HCT116 (cell line): ENCODE measurements at regions not wholly inside any gene's neighbourhood (a gene's known extent, or its start where the extent isn't known, plus 50 kb on each side); places are given as distances from the start of the nearest gene placed in this dataset.

Experiments used
- ATAC-seq: fragments of 200-7000 bp; cut with Tn5 transposase; 2 replicates; pipeline ENCODE4 v1.9.1; 2020; ENCODE audit warnings: mild to moderate bottlenecking, moderate library complexity
- BruUV-seq: library from RNA; stranded (reverse); fragments of 400-500 nt; replicated peaks from 2 replicates; lab custom pipeline; 2021; lab: Mats Ljungman, UMichigan
- CTCF ChIA-PET: fragments of 300-600 bp; sonication (Branson Sonifier 250); formaldehyde crosslinking; loops from one replicate; lab custom pipeline; 2021; ENCODE audit warnings: antibody characterized with exemption; lab: Charles Lee
- POLR2A ChIA-PET: fragments of 300-600, 350-600 bp; sonication (Branson Sonifier 250); formaldehyde crosslinking; loops from one replicate; lab custom pipeline; 2021; ENCODE audit warnings: antibody characterized with exemption; lab: Charles Lee
- RAD21 ChIA-PET, 2 experiments: fragments of 300-600 bp; sonication (Branson Sonifier 250); formaldehyde crosslinking; loops; one replicate each; lab custom pipeline; 2023; ENCODE audit warnings: low total read pairs in 2 of 2; ENCODE audit not compliant: uncharacterized antibody in 2 of 2, unreplicated experiment in 2 of 2, low non-redundant PET in 1 of 2; lab: Charles Lee
- DNase-seq: peaks from one replicate; pipeline ENCODE4 v3.0.0-alpha.2; 2010; ENCODE audit warnings: low read depth, low spot score
- H2AFZ ChIP-seq: fragments of 200-600 bp; shearing (Covaris generic), sonication (generic); 2 replicates; pipeline ENCODE4 v1.6.1; 2017; ENCODE audit warnings: low read depth, mixed run types, mixed read lengths, antibody characterized with exemption, low read length; ENCODE audit not compliant: poor library complexity, severe bottlenecking
- H3K27ac ChIP-seq: 2 replicates; pipeline ENCODE4 v1.5.1; 2012; ENCODE audit warnings: low read depth, low read length
- H3K27me3 ChIP-seq: fragments of 200-600 bp; sonication (generic); 2 replicates; pipeline ENCODE4 v1.6.1; 2016; ENCODE audit warnings: mixed run types, low read length, mixed read lengths; ENCODE audit not compliant: insufficient read depth
- H3K36me3 ChIP-seq, 2 experiments: fragments of 200-500 bp in 1 of 2; fragments of 200-600 bp in 1 of 2; sonication (Bioruptor generic) in 1 of 2; sonication (generic) in 1 of 2; 2 replicates each; pipeline versions ENCODE4 v1.5.1 to v1.6.1; 2014 to 2016; ENCODE audit warnings: low read length in 2 of 2, inconsistent platforms in 1 of 2, mixed read lengths in 1 of 2, mixed run types in 1 of 2; ENCODE audit not compliant: insufficient read depth in 2 of 2, control insufficient read depth in 1 of 2
- H3K4me1 ChIP-seq, 2 experiments: fragments of 200-600 bp in 1 of 2; sonication (generic) in 1 of 2; 2 replicates each; pipeline versions ENCODE4 v1.5.1 to v1.6.1; 2012 to 2017; ENCODE audit warnings: low read length in 2 of 2, inconsistent platforms in 1 of 2, mild to moderate bottlenecking in 1 of 2, mixed read lengths in 1 of 2, mixed run types in 1 of 2, moderate library complexity in 1 of 2; ENCODE audit not compliant: insufficient read depth in 2 of 2, control insufficient read depth in 1 of 2
- H3K4me2 ChIP-seq: fragments of 200-600 bp; sonication (generic); 2 replicates; pipeline ENCODE4 v1.6.1; 2017; ENCODE audit warnings: mixed run types, low read length, mixed read lengths
- H3K4me3 ChIP-seq, 2 experiments: fragments of 200-600 bp in 1 of 2; sonication (generic) in 1 of 2; replicated peaks in 1 of 2; 2 replicates each; pipeline ENCODE4 v1.5.1; 2011 to 2016; ENCODE audit warnings: low read length in 2 of 2, control low read depth in 1 of 2, low read depth in 1 of 2, mild to moderate bottlenecking in 1 of 2, mixed read lengths in 1 of 2, mixed run types in 1 of 2
- H3K79me2 ChIP-seq: fragments of 200-600 bp; sonication (generic); 2 replicates; pipeline ENCODE4 v1.6.1; 2017; ENCODE audit warnings: mild to moderate bottlenecking, mixed run types, low read length, moderate library complexity, mixed read lengths; ENCODE audit not compliant: insufficient read depth
- H3K9ac ChIP-seq: fragments of 200-600 bp; sonication (generic); 2 replicates; pipeline ENCODE4 v1.6.1; 2016; ENCODE audit warnings: low read length, mixed read lengths
- H3K9me2 ChIP-seq: fragments of 200-600 bp; sonication (generic), shearing (Covaris generic); 2 replicates; pipeline ENCODE4 v1.6.1; 2017; ENCODE audit warnings: mixed run types, mild to moderate bottlenecking, moderate library complexity; ENCODE audit not compliant: insufficient read depth
- H3K9me3 ChIP-seq, 2 experiments: fragments of 200-500 bp in 1 of 2; fragments of 200-600 bp in 1 of 2; sonication (Bioruptor generic) in 1 of 2; sonication (generic) in 1 of 2; 2 replicates each; pipeline ENCODE4 v1.6.1; 2014 to 2017; ENCODE audit warnings: low read length in 2 of 2, mixed read lengths in 2 of 2, inconsistent platforms in 1 of 2, low read depth in 1 of 2, mild to moderate bottlenecking in 1 of 2, mixed run types in 1 of 2, moderate library complexity in 1 of 2; ENCODE audit not compliant: control insufficient read depth in 1 of 2, insufficient read depth in 1 of 2
- H4K20me1 ChIP-seq: fragments of 200-600 bp; sonication (generic), shearing (Covaris generic); 2 replicates; pipeline ENCODE4 v1.6.1; 2017; ENCODE audit warnings: mixed run types, mild to moderate bottlenecking, moderate library complexity; ENCODE audit not compliant: insufficient read depth
- CBX3 ChIP-seq: IDR thresholded peaks from 2 replicates; pipeline ENCODE4 v1.6.1; 2012; ENCODE audit warnings: low read depth
- EZH2 ChIP-seq: fragments of 200-600 bp; sonication (generic); IDR thresholded peaks from 2 replicates; pipeline ENCODE4 v1.6.1; 2017; ENCODE audit warnings: antibody characterized with exemption, mixed run types
- JUND ChIP-seq: IDR thresholded peaks from 2 replicates; pipeline ENCODE4 v1.6.1; 2012
- MAX ChIP-seq: IDR thresholded peaks from 2 replicates; pipeline ENCODE4 v1.6.1; 2012
- POLR2A ChIP-seq: IDR thresholded peaks from 2 replicates; pipeline ENCODE4 v1.7.0; 2011; ENCODE audit warnings: borderline replicate concordance; ENCODE audit not compliant: insufficient read depth, insufficient read length; ENCODE audit errors: extremely low read depth
- POLR2AphosphoS5 ChIP-seq: IDR thresholded peaks from 2 replicates; pipeline ENCODE4 v1.6.1; 2011; ENCODE audit warnings: mild to moderate bottlenecking, low read depth, low read length, moderate library complexity
- RAD21 ChIP-seq: IDR thresholded peaks from 2 replicates; pipeline ENCODE4 v1.6.1; 2012; ENCODE audit warnings: low read depth, mild to moderate bottlenecking
- SIN3A ChIP-seq: IDR thresholded peaks from 2 replicates; pipeline ENCODE4 v1.6.1; 2012; ENCODE audit warnings: low read depth
- SRF ChIP-seq: IDR thresholded peaks from 2 replicates; pipeline ENCODE4 v1.6.1; 2012; ENCODE audit warnings: low read depth
- YY1 ChIP-seq: IDR thresholded peaks from 2 replicates; pipeline ENCODE4 v1.6.1; 2011; ENCODE audit warnings: low read length, low read depth, moderate library complexity, mild to moderate bottlenecking; ENCODE audit not compliant: insufficient replicate concordance; ENCODE audit errors: extremely low read depth
- ZBTB33 ChIP-seq: IDR thresholded peaks from 2 replicates; pipeline ENCODE4 v1.6.1; 2011; ENCODE audit warnings: mild to moderate bottlenecking, low read length, moderate library complexity; ENCODE audit not compliant: insufficient replicate concordance; ENCODE audit errors: extremely low read depth
- intact Hi-C: fragments of 100-400 bp; cut with micrococcal nuclease; formaldehyde crosslinking; loops from 2 replicates; pipeline ENCODE4 v1.10.0; 2022
- TF ChIP-seq, protein P1 (sequence below), 3 experiments: fragments of 200-600 bp in 1 of 3; sonication (generic) in 1 of 3; IDR thresholded peaks in 2 of 3; conservative IDR thresholded peaks in 1 of 3; 2 replicates each; pipeline ENCODE4 v1.5.1; 2012 to 2017; ENCODE audit warnings: low read depth in 2 of 3, low read length in 2 of 3, antibody characterized with exemption in 1 of 3, borderline replicate concordance in 1 of 3, control low read depth in 1 of 3, mild to moderate bottlenecking in 1 of 3, mixed read lengths in 1 of 3, mixed run types in 1 of 3, moderate library complexity in 1 of 3; ENCODE audit not compliant: insufficient read depth in 1 of 3

DNA sequence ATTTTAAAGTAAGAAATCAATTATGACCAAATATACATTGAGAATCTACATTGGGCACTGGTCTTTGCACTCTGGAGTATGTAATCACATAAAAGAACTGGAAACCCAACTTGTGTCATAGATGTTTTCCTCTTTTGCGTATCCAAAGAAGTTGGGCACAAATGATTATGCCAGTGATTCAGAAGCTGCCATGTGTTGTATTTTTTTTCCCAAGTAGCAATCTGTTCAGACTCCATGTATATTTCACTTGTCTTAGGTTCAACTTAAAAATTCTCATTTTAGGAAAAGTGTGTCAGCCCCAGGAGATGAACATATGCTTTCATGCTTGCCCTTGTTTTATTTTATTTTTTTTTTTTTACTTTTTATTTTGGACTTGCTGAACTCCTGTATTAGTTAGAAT is 441.5 kb downstream of the PDZRN4 start (continued):
- TF ChIP-seq ZBTB33, result no peak

- Histone ChIP-seq H3K27ac (no peak overlapping the region), H3K9me2 (no peaks in the 10 kb centered on the region), H3K9ac (no peak overlapping the region), H3K4me1 (no peaks in the 10 kb centered on the region), H2AFZ (no peak overlapping the region), H3K79me2 (no peaks in the 10 kb centered on the region), H3K9me3 (no peaks in the 10 kb centered on the region), H3K36me3 (no peaks in the 10 kb centered on the region), H3K4me2 (no peak overlapping the region), H4K20me1 (no peaks in the 10 kb centered on the region), H3K4me3 (no peak overlapping the region), H3K27me3 (no peaks in the 10 kb centered on the region)
- ChIA-PET POLR2A (no interaction called here), CTCF (no interaction called here), RAD21 (no interaction called here)
- TF ChIP-seq EZH2, result no peak
- TF ChIP-seq SRF, result no peak
- TF ChIP-seq MAX, result no peak
- no peak for TF ChIP-seq ZBTB33
- no peak for TF ChIP-seq CBX3
- TF ChIP-seq, protein P1, sequence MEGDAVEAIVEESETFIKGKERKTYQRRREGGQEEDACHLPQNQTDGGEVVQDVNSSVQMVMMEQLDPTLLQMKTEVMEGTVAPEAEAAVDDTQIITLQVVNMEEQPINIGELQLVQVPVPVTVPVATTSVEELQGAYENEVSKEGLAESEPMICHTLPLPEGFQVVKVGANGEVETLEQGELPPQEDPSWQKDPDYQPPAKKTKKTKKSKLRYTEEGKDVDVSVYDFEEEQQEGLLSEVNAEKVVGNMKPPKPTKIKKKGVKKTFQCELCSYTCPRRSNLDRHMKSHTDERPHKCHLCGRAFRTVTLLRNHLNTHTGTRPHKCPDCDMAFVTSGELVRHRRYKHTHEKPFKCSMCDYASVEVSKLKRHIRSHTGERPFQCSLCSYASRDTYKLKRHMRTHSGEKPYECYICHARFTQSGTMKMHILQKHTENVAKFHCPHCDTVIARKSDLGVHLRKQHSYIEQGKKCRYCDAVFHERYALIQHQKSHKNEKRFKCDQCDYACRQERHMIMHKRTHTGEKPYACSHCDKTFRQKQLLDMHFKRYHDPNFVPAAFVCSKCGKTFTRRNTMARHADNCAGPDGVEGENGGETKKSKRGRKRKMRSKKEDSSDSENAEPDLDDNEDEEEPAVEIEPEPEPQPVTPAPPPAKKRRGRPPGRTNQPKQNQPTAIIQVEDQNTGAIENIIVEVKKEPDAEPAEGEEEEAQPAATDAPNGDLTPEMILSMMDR (IDR thresholded peaks at IDR 0.05 in 2 of 3, conservative IDR thresholded peaks at IDR 0.05 in 1 of 3; ENCODE audit: borderline replicate concordance in 1 of 3, insufficient read depth in 1 of 3, low read depth in 2 of 3, low read length in 2 of 3), result no peak
- TF ChIP-seq POLR2A, result no peak
- no peak for TF ChIP-seq YY1
- TF ChIP-seq JUND, result no peak
- no peak for TF ChIP-seq SIN3A
- no peak for TF ChIP-seq RAD21
- no peak for TF ChIP-seq POLR2AphosphoS5
- intact Hi-C loops, result no loop called here
- DNase-seq (no peak), ATAC-seq (no peak)
- BruUV-seq, result no TSS peak
Measured at GRCh38 chr12:41627476-41627875, 439.4 kb downstream of the PDZRN4 start.
